ENCODE measurements at regions not wholly inside any gene's neighbourhood (a gene's known extent, or its start where the extent isn't known, plus 50 kb on each side); places are given as distances from the start of the nearest gene placed in this dataset.

DNA sequence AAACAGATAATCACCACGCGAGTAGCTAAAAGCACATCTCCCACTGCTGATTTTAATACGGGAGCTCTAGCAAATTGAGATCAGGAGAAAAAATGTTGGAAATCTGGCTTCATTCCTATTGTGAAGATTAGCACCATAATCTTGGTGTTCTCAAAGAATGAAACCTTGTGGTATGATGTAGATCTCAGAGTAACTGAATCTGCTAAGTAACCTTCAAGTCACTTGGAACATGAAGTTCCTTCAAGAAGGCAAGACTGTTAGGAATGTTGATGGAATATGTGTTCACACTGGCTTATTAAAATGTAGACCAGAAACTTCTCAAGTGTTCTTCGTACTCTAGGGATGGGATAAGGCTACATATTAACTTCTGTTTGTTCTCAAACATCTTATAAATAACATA is 117.4 kb upstream of the CHRM3 start:
- Histone ChIP-seq H3K9me1 (replicated peaks; ENCODE audit: control insufficient read depth, extremely low read depth, insufficient read depth, low read length) (no peaks in the 10 kb centered on the region), H3K4me1 (ENCODE audit: control insufficient read depth, extremely low read depth, insufficient read depth, low read length) (no peaks in the 10 kb centered on the region), H4K20me1 (replicated peaks; ENCODE audit: control insufficient read depth, extremely low read depth, insufficient read depth, low read length) (no peaks in the 10 kb centered on the region), H3K36me3 (ENCODE audit: control insufficient read depth in 2 of 2, extremely low read depth in 1 of 2, insufficient read depth in 2 of 2, low read length in 2 of 2) (no peaks in the 10 kb centered on the region), H3K27ac (ENCODE audit: insufficient read depth, low read depth, low read length) (no peak overlapping the region), H3K79me2 (ENCODE audit: control insufficient read depth, insufficient read depth, low read length) (no peaks in the 10 kb centered on the region), H3K4me3 (replicated peaks in 1 of 3; ENCODE audit: insufficient read depth in 1 of 3, low read depth in 1 of 3, low read length in 3 of 3) (no peak overlapping the region), H3K9me3 (replicated peaks; ENCODE audit: control insufficient read depth, insufficient read depth, low read length) (peaks cover under 1% of the 10 kb centered on the region), H2AFZ (ENCODE audit: low read depth, low read length) (no peak overlapping the region), H3K9ac (replicated peaks; ENCODE audit: extremely low read depth, insufficient read depth, low read length) (no peak overlapping the region), H3K4me2 (ENCODE audit: insufficient read depth, low read length) (no peak overlapping the region), H3K27me3 (ENCODE audit: control insufficient read depth in 2 of 2, insufficient read depth in 2 of 2, low read length in 2 of 2) (no peaks in the 10 kb centered on the region)
- no TSS peak for BruUV-seq (replicated peaks)
- TF ChIP-seq, protein P1, sequence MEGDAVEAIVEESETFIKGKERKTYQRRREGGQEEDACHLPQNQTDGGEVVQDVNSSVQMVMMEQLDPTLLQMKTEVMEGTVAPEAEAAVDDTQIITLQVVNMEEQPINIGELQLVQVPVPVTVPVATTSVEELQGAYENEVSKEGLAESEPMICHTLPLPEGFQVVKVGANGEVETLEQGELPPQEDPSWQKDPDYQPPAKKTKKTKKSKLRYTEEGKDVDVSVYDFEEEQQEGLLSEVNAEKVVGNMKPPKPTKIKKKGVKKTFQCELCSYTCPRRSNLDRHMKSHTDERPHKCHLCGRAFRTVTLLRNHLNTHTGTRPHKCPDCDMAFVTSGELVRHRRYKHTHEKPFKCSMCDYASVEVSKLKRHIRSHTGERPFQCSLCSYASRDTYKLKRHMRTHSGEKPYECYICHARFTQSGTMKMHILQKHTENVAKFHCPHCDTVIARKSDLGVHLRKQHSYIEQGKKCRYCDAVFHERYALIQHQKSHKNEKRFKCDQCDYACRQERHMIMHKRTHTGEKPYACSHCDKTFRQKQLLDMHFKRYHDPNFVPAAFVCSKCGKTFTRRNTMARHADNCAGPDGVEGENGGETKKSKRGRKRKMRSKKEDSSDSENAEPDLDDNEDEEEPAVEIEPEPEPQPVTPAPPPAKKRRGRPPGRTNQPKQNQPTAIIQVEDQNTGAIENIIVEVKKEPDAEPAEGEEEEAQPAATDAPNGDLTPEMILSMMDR (IDR thresholded peaks at IDR 0.05; ENCODE audit: extremely low read depth in 1 of 2, insufficient read depth in 1 of 2, low read depth in 1 of 2, low read length in 2 of 2): no peak
- TF ChIP-seq JUN (IDR thresholded peaks at IDR 0.05; ENCODE audit: borderline replicate concordance, insufficient read depth, insufficient read length, low read depth): no peak
- no peak for TF ChIP-seq POLR2AphosphoS5 (IDR thresholded peaks at IDR 0.05; ENCODE audit: insufficient read depth, low read depth, low read length)
- no peak for TF ChIP-seq FOS (IDR thresholded peaks at IDR 0.05; ENCODE audit: borderline replicate concordance, insufficient read depth, low read length)
- TF ChIP-seq, protein P2, sequence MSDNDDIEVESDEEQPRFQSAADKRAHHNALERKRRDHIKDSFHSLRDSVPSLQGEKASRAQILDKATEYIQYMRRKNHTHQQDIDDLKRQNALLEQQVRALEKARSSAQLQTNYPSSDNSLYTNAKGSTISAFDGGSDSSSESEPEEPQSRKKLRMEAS (IDR thresholded peaks at IDR 0.05; ENCODE audit: insufficient read depth, insufficient read length): no peak
- TF ChIP-seq EZH2 (IDR thresholded peaks at IDR 0.05; ENCODE audit: borderline replicate concordance, low read depth, low read length, severe bottlenecking): no peak
- no peak for TF ChIP-seq GATA2 (IDR thresholded peaks at IDR 0.05; ENCODE audit: insufficient read depth, insufficient read length, low read depth, low read length)
- TF ChIP-seq POLR2A (IDR thresholded peaks at IDR 0.05; ENCODE audit: low read depth, low read length): no peak
- intact Hi-C loops (cut with micrococcal nuclease): no loop called here
- dilution Hi-C loops (cut with MboI; ENCODE audit: extremely low pct_ligation_motif_present, low sequenced_read_pairs): no loop called here
- DNase-seq (ENCODE audit: low read depth, low spot score): no peak
- CTCF ChIA-PET: no interaction called here
- FAIRE-seq: no peak
- POLR2A ChIA-PET: no interaction called here

Measured in endothelial cell of umbilical vein (primary cell).